Endodermal cell (in vitro differentiated cells): ENCODE measurements at regions not wholly inside any gene's neighbourhood (a gene's known extent, or its start where the extent isn't known, plus 50 kb on each side); places are given as distances from the start of the nearest gene placed in this dataset.

Experiments used
- DNase-seq: peaks from one replicate; pipeline ENCODE4 v3.0.0-alpha.2; 2017
- H3K27ac ChIP-seq: 2 replicates; pipeline ENCODE4 v1.5.1; 2013; ENCODE audit warnings: mild to moderate bottlenecking, low read depth, low read length, moderate library complexity
- H3K27me3 ChIP-seq: 2 replicates; pipeline ENCODE4 v1.6.1; 2013; ENCODE audit warnings: mild to moderate bottlenecking, low read length, moderate library complexity; ENCODE audit not compliant: insufficient read depth, control insufficient read depth, poor library complexity, severe bottlenecking
- H3K36me3 ChIP-seq: 2 replicates; pipeline ENCODE4 v1.7.0; 2013; ENCODE audit warnings: mild to moderate bottlenecking, low read length, moderate library complexity; ENCODE audit not compliant: control insufficient read depth, insufficient read depth
- H3K4me1 ChIP-seq: one replicate; pipeline ENCODE4 v1.7.0; 2013; ENCODE audit warnings: low read length; ENCODE audit not compliant: control insufficient read depth, insufficient read depth
- H3K4me3 ChIP-seq: 2 replicates; pipeline ENCODE4 v1.5.1; 2013; ENCODE audit warnings: mild to moderate bottlenecking, low read length, moderate library complexity
- H3K9ac ChIP-seq: 2 replicates; pipeline ENCODE4 v1.6.1; 2013; ENCODE audit warnings: mild to moderate bottlenecking, low read length, moderate library complexity; ENCODE audit not compliant: poor library complexity, severe bottlenecking; ENCODE audit errors: extremely low read depth
- H3K9me3 ChIP-seq: 2 replicates; pipeline ENCODE4 v1.6.1; 2013; ENCODE audit warnings: mild to moderate bottlenecking, low read length, moderate library complexity; ENCODE audit not compliant: control insufficient read depth
- H3K27ac Mint-ChIP-seq: 2 replicates; pipeline ENCODE4 v1.8.0; 2020; ENCODE audit warnings: mixed read lengths
- H3K27me3 Mint-ChIP-seq: 2 replicates; pipeline ENCODE4 v1.8.0; 2021; ENCODE audit warnings: mild to moderate bottlenecking, mixed read lengths; ENCODE audit not compliant: insufficient read depth
- H3K36me3 Mint-ChIP-seq: 2 replicates; pipeline ENCODE4 v1.8.0; 2020; ENCODE audit warnings: low read depth, mixed read lengths
- H3K4me1 Mint-ChIP-seq: 2 replicates; pipeline ENCODE4 v1.8.0; 2020; ENCODE audit warnings: mixed read lengths
- H3K4me3 Mint-ChIP-seq: 2 replicates; pipeline ENCODE4 v1.8.0; 2020; ENCODE audit warnings: mild to moderate bottlenecking, moderate library complexity, mixed read lengths
- H3K9me3 Mint-ChIP-seq: 2 replicates; pipeline ENCODE4 v1.8.0; 2020; ENCODE audit warnings: mild to moderate bottlenecking, mixed read lengths
- WGBS, 2 experiments: methylation state at CpG; one replicate each; pipeline versions ENCODE4 v1.1.5 to v1.1.7; 2013; ENCODE audit warnings: missing lambda C conversion rate in 2 of 2, mixed read lengths in 1 of 2; ENCODE audit not compliant: insufficient coverage in 1 of 2, insufficient read length in 1 of 2; 5-methylcytosine and 5-hydroxymethylcytosine counted together
- TF ChIP-seq, protein P1 (sequence below): fragments of 200-600 bp; sonication (generic); conservative IDR thresholded peaks from 2 replicates; pipeline ENCODE4 v1.5.0; 2021; ENCODE audit warnings: antibody characterized with exemption, mild to moderate bottlenecking

DNA sequence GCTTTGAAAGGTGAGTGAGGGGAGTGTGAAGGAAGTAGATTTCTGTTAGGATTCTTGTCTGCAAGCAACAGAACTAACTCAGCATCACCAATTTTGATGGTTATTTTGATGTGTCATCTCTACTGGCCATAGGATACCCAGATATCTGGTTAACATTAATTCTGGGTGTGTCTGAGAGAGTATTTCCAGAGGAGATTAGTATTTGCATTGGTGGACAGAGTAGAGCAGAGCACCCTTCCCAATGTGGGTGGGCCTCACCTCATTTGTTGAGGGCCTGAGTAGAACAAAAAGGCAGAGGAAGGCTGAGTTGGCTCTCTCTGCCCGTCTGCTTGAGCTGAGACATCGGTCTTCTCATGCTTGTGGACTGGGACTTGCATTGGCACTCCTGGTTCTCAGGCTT, 121.8 kb upstream of the POU3F1 start:
- no peaks in the 10 kb centered on the region for H3K36me3 ChIP-seq
- no peak overlapping the region for H3K9ac ChIP-seq
- H3K36me3 Mint-ChIP-seq = no peaks in the 10 kb centered on the region
- H3K9me3 ChIP-seq = no peaks in the 10 kb centered on the region
- H3K9me3 Mint-ChIP-seq = no peaks in the 10 kb centered on the region
- no peaks in the 10 kb centered on the region for H3K4me1 ChIP-seq
- peaks cover 82% of the 10 kb centered on the region for H3K27me3 Mint-ChIP-seq
- 96 to 100% methylated on average over 1 to 2 of the region's 2 CpGs for WGBS, 2 experiments
- H3K27ac Mint-ChIP-seq = no peak overlapping the region
- H3K4me3 Mint-ChIP-seq = no peak overlapping the region
- H3K4me1 Mint-ChIP-seq = peaks cover 1% of the 10 kb centered on the region
- TF ChIP-seq, protein P1, sequence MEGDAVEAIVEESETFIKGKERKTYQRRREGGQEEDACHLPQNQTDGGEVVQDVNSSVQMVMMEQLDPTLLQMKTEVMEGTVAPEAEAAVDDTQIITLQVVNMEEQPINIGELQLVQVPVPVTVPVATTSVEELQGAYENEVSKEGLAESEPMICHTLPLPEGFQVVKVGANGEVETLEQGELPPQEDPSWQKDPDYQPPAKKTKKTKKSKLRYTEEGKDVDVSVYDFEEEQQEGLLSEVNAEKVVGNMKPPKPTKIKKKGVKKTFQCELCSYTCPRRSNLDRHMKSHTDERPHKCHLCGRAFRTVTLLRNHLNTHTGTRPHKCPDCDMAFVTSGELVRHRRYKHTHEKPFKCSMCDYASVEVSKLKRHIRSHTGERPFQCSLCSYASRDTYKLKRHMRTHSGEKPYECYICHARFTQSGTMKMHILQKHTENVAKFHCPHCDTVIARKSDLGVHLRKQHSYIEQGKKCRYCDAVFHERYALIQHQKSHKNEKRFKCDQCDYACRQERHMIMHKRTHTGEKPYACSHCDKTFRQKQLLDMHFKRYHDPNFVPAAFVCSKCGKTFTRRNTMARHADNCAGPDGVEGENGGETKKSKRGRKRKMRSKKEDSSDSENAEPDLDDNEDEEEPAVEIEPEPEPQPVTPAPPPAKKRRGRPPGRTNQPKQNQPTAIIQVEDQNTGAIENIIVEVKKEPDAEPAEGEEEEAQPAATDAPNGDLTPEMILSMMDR = no peak
- no peak for DNase-seq
- no peak overlapping the region for H3K4me3 ChIP-seq
- H3K27ac ChIP-seq = no peak overlapping the region
- peaks cover 98% of the 10 kb centered on the region for H3K27me3 ChIP-seq

DNA sequence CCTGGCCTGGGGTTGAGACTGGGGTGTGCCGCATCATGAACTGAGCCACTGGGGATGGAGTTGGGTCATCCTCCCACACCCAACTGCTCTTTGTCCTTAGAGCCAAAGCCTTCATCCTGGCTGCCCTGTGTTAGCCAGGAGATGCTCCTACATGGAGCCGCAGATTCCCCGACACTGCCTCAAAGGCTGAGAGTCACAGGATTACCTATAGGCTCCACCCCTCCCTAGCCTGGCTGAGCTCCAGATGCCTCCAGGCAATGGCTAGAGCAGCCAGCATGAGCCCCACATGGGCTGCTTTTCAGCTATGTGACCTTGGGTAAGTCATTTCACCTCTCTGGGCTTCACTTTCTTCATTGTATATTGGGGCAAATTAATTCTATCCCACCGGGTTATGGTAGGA, 119.9 kb upstream of the POU3F1 start:
- H3K4me1 ChIP-seq = no peaks in the 10 kb centered on the region
- Mint-ChIP-seq H3K4me1 (peaks cover 1% of the 10 kb centered on the region), H3K27me3 (peaks cover 89% of the 10 kb centered on the region), H3K27ac (no peak overlapping the region), H3K9me3 (no peaks in the 10 kb centered on the region), H3K36me3 (no peaks in the 10 kb centered on the region), H3K4me3 (no peak overlapping the region)
- no peaks in the 10 kb centered on the region for H3K36me3 ChIP-seq
- no peak overlapping the region for H3K4me3 ChIP-seq
- no peaks in the 10 kb centered on the region for H3K9me3 ChIP-seq
- no peak overlapping the region for H3K27ac ChIP-seq
- 93 to 94% methylated on average over 3 to 4 of the region's 4 CpGs for WGBS, 2 experiments
- no peak for DNase-seq
- peaks cover 99% of the 10 kb centered on the region for H3K27me3 ChIP-seq
- TF ChIP-seq, protein P1 = no peak
- no peak overlapping the region for H3K9ac ChIP-seq

DNA sequence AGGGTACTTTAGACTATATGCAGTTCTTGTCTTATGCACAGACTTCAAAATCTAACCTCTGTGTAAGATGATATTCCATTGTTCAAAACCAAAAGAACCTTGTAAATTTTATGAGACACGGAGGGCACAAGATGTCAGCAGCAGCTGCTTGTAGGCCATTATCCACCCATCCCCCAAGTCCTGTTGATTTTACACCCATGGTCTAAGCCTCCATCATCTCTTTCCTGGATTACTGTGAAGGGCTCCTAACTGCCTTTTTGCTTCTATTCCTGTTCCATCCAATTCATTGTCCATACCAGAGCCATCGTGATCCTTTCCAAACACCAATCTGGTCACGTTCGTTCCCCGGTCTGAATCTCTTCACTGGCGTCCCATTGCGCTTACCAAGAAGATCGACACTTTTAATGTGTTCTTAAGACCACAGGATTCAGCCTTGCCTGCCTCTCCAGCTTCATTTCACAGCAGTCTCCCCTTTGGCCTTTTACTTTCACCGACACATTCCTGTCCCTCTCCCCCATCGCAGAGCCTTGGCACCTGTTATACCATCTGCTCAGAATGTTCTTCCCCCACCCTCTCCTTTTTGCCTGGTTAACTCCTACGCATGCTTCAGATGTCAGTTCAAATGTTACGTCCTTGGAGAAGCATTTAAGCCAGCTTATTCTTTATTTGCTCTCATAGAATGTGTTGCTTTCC, 107.3 kb upstream of the POU3F1 start:
- Histone ChIP-seq H3K9ac (no peak overlapping the region), H3K27me3 (peaks cover 74% of the 10 kb centered on the region), H3K4me1 (no peaks in the 10 kb centered on the region), H3K9me3 (no peaks in the 10 kb centered on the region), H3K27ac (peak overlapping the region; percentile 45), H3K4me3 (no peak overlapping the region), H3K36me3 (no peaks in the 10 kb centered on the region)
- H3K27ac Mint-ChIP-seq = no peak overlapping the region
- no peak overlapping the region for H3K4me3 Mint-ChIP-seq
- H3K4me1 Mint-ChIP-seq = peaks cover 8% of the 10 kb centered on the region
- no peaks in the 10 kb centered on the region for H3K36me3 Mint-ChIP-seq
- 86 to 88% methylated on average over 11 to 12 of the region's 12 CpGs for WGBS, 2 experiments
- no peak for DNase-seq
- H3K27me3 Mint-ChIP-seq = peaks cover 77% of the 10 kb centered on the region
- peaks cover 10% of the 10 kb centered on the region for H3K9me3 Mint-ChIP-seq
- TF ChIP-seq, protein P1 = no peak
